ENCODE measurements at regions not wholly inside any gene's neighbourhood (a gene's known extent, or its start where the extent isn't known, plus 50 kb on each side); places are given as distances from the start of the nearest gene placed in this dataset.

- H3K4me3 ChIP-seq (ENCODE audit: severe bottlenecking), result no peak overlapping the region
- ATAC-seq (ENCODE audit: low read depth) (no peak), DNase-seq (ENCODE audit: low spot score) (no peak)
- TF ChIP-seq, protein P1, sequence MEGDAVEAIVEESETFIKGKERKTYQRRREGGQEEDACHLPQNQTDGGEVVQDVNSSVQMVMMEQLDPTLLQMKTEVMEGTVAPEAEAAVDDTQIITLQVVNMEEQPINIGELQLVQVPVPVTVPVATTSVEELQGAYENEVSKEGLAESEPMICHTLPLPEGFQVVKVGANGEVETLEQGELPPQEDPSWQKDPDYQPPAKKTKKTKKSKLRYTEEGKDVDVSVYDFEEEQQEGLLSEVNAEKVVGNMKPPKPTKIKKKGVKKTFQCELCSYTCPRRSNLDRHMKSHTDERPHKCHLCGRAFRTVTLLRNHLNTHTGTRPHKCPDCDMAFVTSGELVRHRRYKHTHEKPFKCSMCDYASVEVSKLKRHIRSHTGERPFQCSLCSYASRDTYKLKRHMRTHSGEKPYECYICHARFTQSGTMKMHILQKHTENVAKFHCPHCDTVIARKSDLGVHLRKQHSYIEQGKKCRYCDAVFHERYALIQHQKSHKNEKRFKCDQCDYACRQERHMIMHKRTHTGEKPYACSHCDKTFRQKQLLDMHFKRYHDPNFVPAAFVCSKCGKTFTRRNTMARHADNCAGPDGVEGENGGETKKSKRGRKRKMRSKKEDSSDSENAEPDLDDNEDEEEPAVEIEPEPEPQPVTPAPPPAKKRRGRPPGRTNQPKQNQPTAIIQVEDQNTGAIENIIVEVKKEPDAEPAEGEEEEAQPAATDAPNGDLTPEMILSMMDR (IDR thresholded peaks at IDR 0.05; ENCODE audit: poor library complexity, severe bottlenecking), result no peak
- H3K27ac ChIP-seq (ENCODE audit: poor library complexity, severe bottlenecking), result no peak overlapping the region
- H3K9me3 ChIP-seq (ENCODE audit: severe bottlenecking), result no peaks in the 10 kb centered on the region
- H3K36me3 ChIP-seq (ENCODE audit: low read depth), result no peaks in the 10 kb centered on the region
- H3K27me3 ChIP-seq (ENCODE audit: insufficient read depth, poor library complexity, severe bottlenecking), result no peaks in the 10 kb centered on the region
- H3K4me1 ChIP-seq (ENCODE audit: insufficient read depth, poor library complexity, severe bottlenecking), result no peaks in the 10 kb centered on the region
These were observed 138.5 kb downstream of the KLF12 start for GRCh38 chr13:73995736-73996135.

DNA sequence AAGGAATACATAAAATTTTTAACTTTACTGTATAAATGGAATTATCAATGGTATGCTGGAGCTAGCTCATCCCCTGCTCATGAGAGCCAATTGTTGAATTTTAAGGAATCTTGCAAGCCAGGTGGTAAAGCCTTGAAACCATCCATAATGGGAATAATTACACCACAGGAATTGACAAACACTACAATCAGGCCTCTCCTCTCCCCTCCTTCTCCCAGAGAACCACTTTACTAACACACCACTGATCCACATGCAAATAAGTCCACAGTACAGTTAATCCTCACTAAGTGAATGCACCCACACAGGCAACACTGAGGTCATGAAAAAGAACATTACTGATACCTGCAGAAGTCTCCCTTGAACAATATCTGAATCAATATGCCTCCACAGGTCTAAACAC, 140.5 kb downstream of the KLF12 start:
- Histone ChIP-seq H3K9me3 (ENCODE audit: severe bottlenecking) (no peaks in the 10 kb centered on the region), H3K4me1 (ENCODE audit: insufficient read depth, poor library complexity, severe bottlenecking) (no peaks in the 10 kb centered on the region), H3K4me3 (ENCODE audit: severe bottlenecking) (no peak overlapping the region), H3K27ac (ENCODE audit: poor library complexity, severe bottlenecking) (no peak overlapping the region), H3K36me3 (ENCODE audit: low read depth) (no peaks in the 10 kb centered on the region), H3K27me3 (ENCODE audit: insufficient read depth, poor library complexity, severe bottlenecking) (no peaks in the 10 kb centered on the region)
- no peak for ATAC-seq (ENCODE audit: low read depth)
- no peak for DNase-seq (ENCODE audit: low spot score)
- TF ChIP-seq, protein P1 (IDR thresholded peaks at IDR 0.05; ENCODE audit: poor library complexity, severe bottlenecking), result no peak

DNA sequence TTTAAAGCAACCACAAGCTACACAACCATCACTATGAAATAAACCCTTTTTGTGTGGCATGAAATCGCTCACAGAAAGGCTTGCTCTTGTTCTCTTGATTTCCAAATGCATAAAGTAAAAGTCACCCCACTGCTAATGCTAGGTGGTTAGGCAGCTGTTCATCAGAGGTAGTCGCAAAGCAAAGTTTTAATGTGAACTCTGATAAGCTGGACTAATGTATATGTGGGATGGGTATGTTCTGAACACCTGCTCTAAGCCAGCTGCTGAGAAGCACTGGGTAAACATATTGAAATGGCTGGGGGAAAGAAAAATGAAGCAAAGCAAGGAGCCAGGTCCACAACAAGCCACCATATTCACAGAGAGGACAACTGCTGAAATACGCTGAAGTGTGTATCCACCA, 142.3 kb downstream of the KLF12 start:
- no peak for DNase-seq (ENCODE audit: low spot score)
- Histone ChIP-seq H3K27me3 (ENCODE audit: insufficient read depth, poor library complexity, severe bottlenecking) (no peaks in the 10 kb centered on the region), H3K4me3 (ENCODE audit: severe bottlenecking) (no peak overlapping the region), H3K9me3 (ENCODE audit: severe bottlenecking) (no peaks in the 10 kb centered on the region), H3K27ac (ENCODE audit: poor library complexity, severe bottlenecking) (no peak overlapping the region), H3K36me3 (ENCODE audit: low read depth) (no peaks in the 10 kb centered on the region), H3K4me1 (ENCODE audit: insufficient read depth, poor library complexity, severe bottlenecking) (no peaks in the 10 kb centered on the region)
- no peak for ATAC-seq (ENCODE audit: low read depth)
- TF ChIP-seq, protein P1 (IDR thresholded peaks at IDR 0.05; ENCODE audit: poor library complexity, severe bottlenecking), result no peak

DNA sequence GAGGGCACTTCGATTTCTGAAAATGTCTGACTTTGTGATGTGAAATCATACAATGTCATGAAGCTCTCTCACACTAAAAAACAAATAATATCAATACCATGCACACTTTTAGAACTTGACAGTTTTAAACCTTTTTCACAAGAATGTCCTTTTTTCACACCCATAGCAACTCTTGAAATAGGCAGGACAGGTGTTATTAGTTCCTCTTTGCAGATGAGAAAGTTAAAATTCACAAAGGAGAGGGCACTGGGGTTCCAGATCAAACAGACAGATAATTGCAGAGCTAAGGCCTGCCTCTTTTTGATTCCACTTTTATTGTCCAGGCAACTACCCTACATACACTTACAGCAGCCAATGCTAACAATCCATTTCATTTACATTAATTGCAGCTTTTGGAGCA, 142.8 kb downstream of the KLF12 start:
- DNase-seq (ENCODE audit: low spot score) (no peak), ATAC-seq (ENCODE audit: low read depth) (no peak)
- TF ChIP-seq, protein P1 (IDR thresholded peaks at IDR 0.05; ENCODE audit: poor library complexity, severe bottlenecking), result no peak
- Histone ChIP-seq H3K27me3 (ENCODE audit: insufficient read depth, poor library complexity, severe bottlenecking) (no peaks in the 10 kb centered on the region), H3K27ac (ENCODE audit: poor library complexity, severe bottlenecking) (no peak overlapping the region), H3K4me3 (ENCODE audit: severe bottlenecking) (no peak overlapping the region), H3K4me1 (ENCODE audit: insufficient read depth, poor library complexity, severe bottlenecking) (no peaks in the 10 kb centered on the region), H3K36me3 (ENCODE audit: low read depth) (no peaks in the 10 kb centered on the region), H3K9me3 (ENCODE audit: severe bottlenecking) (no peaks in the 10 kb centered on the region)

GRCh38 chr13:73989244-73989843, 144.9 kb downstream of the KLF12 start:
- Histone ChIP-seq H3K4me3 (ENCODE audit: severe bottlenecking) (no peak overlapping the region), H3K27ac (ENCODE audit: poor library complexity, severe bottlenecking) (no peak overlapping the region), H3K9me3 (ENCODE audit: severe bottlenecking) (no peaks in the 10 kb centered on the region), H3K4me1 (ENCODE audit: insufficient read depth, poor library complexity, severe bottlenecking) (no peaks in the 10 kb centered on the region), H3K36me3 (ENCODE audit: low read depth) (no peaks in the 10 kb centered on the region), H3K27me3 (ENCODE audit: insufficient read depth, poor library complexity, severe bottlenecking) (no peaks in the 10 kb centered on the region)
- TF ChIP-seq, protein P1 (IDR thresholded peaks at IDR 0.05; ENCODE audit: poor library complexity, severe bottlenecking), result no peak
- ATAC-seq (ENCODE audit: low read depth), result no peak
- DNase-seq (ENCODE audit: low spot score), result no peak
